H9 (cell line): ENCODE measurements at regions not wholly inside any gene's neighbourhood (a gene's known extent, or its start where the extent isn't known, plus 50 kb on each side); places are given as distances from the start of the nearest gene placed in this dataset.

ENCODE experiments used
- DNase-seq: peaks from one replicate; pipeline ENCODE4 v3.0.0-alpha.2; 2017
- H2AFZ ChIP-seq: one replicate; pipeline ENCODE4 v1.6.1; 2013; ENCODE audit warnings: mild to moderate bottlenecking, low read length, control low read depth, moderate library complexity
- H2AK5ac ChIP-seq: 2 replicates; pipeline ENCODE4 v1.6.1; 2013; ENCODE audit warnings: low read length, control low read depth, mixed read lengths; ENCODE audit not compliant: insufficient read length
- H2BK120ac ChIP-seq: one replicate; pipeline ENCODE4 v1.6.1; 2013; ENCODE audit warnings: low read depth, mild to moderate bottlenecking, low read length, control low read depth, inconsistent platforms; ENCODE audit not compliant: poor library complexity, severe bottlenecking
- H2BK12ac ChIP-seq: 2 replicates; pipeline ENCODE4 v1.6.1; 2013; ENCODE audit warnings: low read length, control low read depth, mixed read lengths, low read depth; ENCODE audit not compliant: insufficient read length
- H2BK15ac ChIP-seq: 2 replicates; pipeline ENCODE4 v1.6.1; 2013; ENCODE audit warnings: low read depth, low read length, control low read depth
- H2BK20ac ChIP-seq: one replicate; pipeline ENCODE4 v1.6.1; 2013; ENCODE audit warnings: low read depth, mild to moderate bottlenecking, low read length, control low read depth, inconsistent platforms; ENCODE audit not compliant: poor library complexity, severe bottlenecking
- H2BK5ac ChIP-seq: 2 replicates; pipeline ENCODE4 v1.6.1; 2013; ENCODE audit warnings: low read length, control low read depth, mixed read lengths; ENCODE audit not compliant: insufficient read length
- H3K14ac ChIP-seq: 2 replicates; pipeline ENCODE4 v1.6.1; 2013; ENCODE audit warnings: low read length, control low read depth; ENCODE audit not compliant: insufficient read depth
- H3K18ac ChIP-seq: 2 replicates; pipeline ENCODE4 v1.6.1; 2013; ENCODE audit warnings: low read depth, mild to moderate bottlenecking, mixed read lengths, low read length, control low read depth; ENCODE audit not compliant: insufficient read length
- H3K23ac ChIP-seq: 2 replicates; pipeline ENCODE4 v1.6.1; 2013; ENCODE audit warnings: low read length, control low read depth, mixed read lengths, low read depth; ENCODE audit not compliant: insufficient read length
- H3K23me2 ChIP-seq: 2 replicates; pipeline ENCODE4 v1.6.1; 2013; ENCODE audit warnings: low read depth, mild to moderate bottlenecking, mixed read lengths, low read length, control low read depth; ENCODE audit not compliant: insufficient read length, poor library complexity, severe bottlenecking
- H3K27ac ChIP-seq: 2 replicates; pipeline ENCODE4 v1.5.1; 2013; ENCODE audit warnings: low read length, control low read depth, mixed read lengths, low read depth; ENCODE audit not compliant: insufficient read length
- H3K27me3 ChIP-seq: 2 replicates; pipeline ENCODE4 v1.6.1; 2013; ENCODE audit warnings: low read length, control low read depth, inconsistent platforms; ENCODE audit not compliant: insufficient read depth
- H3K4ac ChIP-seq: 2 replicates; pipeline ENCODE4 v1.6.1; 2013; ENCODE audit warnings: low read depth, mild to moderate bottlenecking, control low read depth, inconsistent platforms, low read length, moderate library complexity
- H3K4me1 ChIP-seq: 2 replicates; pipeline ENCODE4 v1.6.1; 2013; ENCODE audit warnings: low read length, control low read depth, inconsistent platforms; ENCODE audit not compliant: insufficient read depth
- H3K4me2 ChIP-seq: 2 replicates; pipeline ENCODE4 v1.6.1; 2013; ENCODE audit warnings: low read length, control low read depth, mixed read lengths; ENCODE audit not compliant: insufficient read length, insufficient read depth
- H3K56ac ChIP-seq: 2 replicates; pipeline ENCODE4 v1.6.1; 2013; ENCODE audit warnings: low read depth, mild to moderate bottlenecking, mixed read lengths, low read length, control low read depth; ENCODE audit not compliant: insufficient read length
- H3K79me1 ChIP-seq: 2 replicates; pipeline ENCODE4 v1.6.1; 2013; ENCODE audit warnings: low read depth, mild to moderate bottlenecking, moderate library complexity, low read length, control low read depth, inconsistent platforms; ENCODE audit not compliant: insufficient read depth, poor library complexity, severe bottlenecking
- H3K79me2 ChIP-seq: 2 replicates; pipeline ENCODE4 v1.6.1; 2013; ENCODE audit warnings: low read length, control low read depth, inconsistent platforms; ENCODE audit not compliant: insufficient read depth
- H3K9ac ChIP-seq: 2 replicates; pipeline ENCODE4 v1.6.1; 2013; ENCODE audit warnings: low read length, control low read depth, mixed read lengths; ENCODE audit not compliant: insufficient read length; ENCODE audit errors: extremely low read depth
- H3K9me3 ChIP-seq: one replicate; pipeline ENCODE4 v1.6.1; 2013; ENCODE audit warnings: low read depth, low read length, inconsistent platforms; ENCODE audit not compliant: control insufficient read depth
- H3T11ph ChIP-seq: one replicate; pipeline ENCODE4 v1.6.1; 2013; ENCODE audit warnings: mild to moderate bottlenecking, low read length, control low read depth, inconsistent platforms
- H4K20me1 ChIP-seq: one replicate; pipeline ENCODE4 v1.6.1; 2013; ENCODE audit not compliant: control insufficient read depth, insufficient read length, insufficient read depth
- H4K5ac ChIP-seq: 2 replicates; pipeline ENCODE4 v1.6.1; 2013; ENCODE audit warnings: low read depth, mild to moderate bottlenecking, mixed read lengths, low read length, control low read depth; ENCODE audit not compliant: insufficient read length
- H4K8ac ChIP-seq: replicated peaks from 2 replicates; pipeline ENCODE4 v1.6.1; 2013; ENCODE audit warnings: low read length, control low read depth, mixed read lengths, low read depth; ENCODE audit not compliant: insufficient read length
- H4K91ac ChIP-seq: 2 replicates; pipeline ENCODE4 v1.6.1; 2013; ENCODE audit warnings: low read depth, mild to moderate bottlenecking, moderate library complexity, mixed read lengths, low read length, control low read depth; ENCODE audit not compliant: insufficient read length
- H3K27ac Mint-ChIP-seq, 3 experiments: 2 replicates in 2 of 3; 3 replicates in 1 of 3; pipeline ENCODE4 v1.8.0; 2020 to 2021; ENCODE audit warnings: mixed read lengths in 3 of 3, mild to moderate bottlenecking in 1 of 3, moderate library complexity in 1 of 3
- H3K27me3 Mint-ChIP-seq: 2 replicates; pipeline ENCODE4 v1.8.0; 2021; ENCODE audit warnings: low read depth, mild to moderate bottlenecking, moderate library complexity, mixed read lengths
- H3K36me3 Mint-ChIP-seq, 3 experiments: 2 replicates in 2 of 3; 3 replicates in 1 of 3; pipeline ENCODE4 v1.8.0; 2020 to 2021; ENCODE audit warnings: low read depth in 3 of 3, mixed read lengths in 3 of 3; ENCODE audit not compliant: insufficient read depth in 1 of 3
- H3K4me1 Mint-ChIP-seq, 2 experiments: 2 replicates each; pipeline ENCODE4 v1.8.0; 2020; ENCODE audit warnings: mixed read lengths in 2 of 2
- H3K4me3 Mint-ChIP-seq, 2 experiments: 2 replicates in 1 of 2; 3 replicates in 1 of 2; pipeline ENCODE4 v1.8.0; 2020 to 2021; ENCODE audit warnings: mild to moderate bottlenecking in 2 of 2, mixed read lengths in 2 of 2, moderate library complexity in 1 of 2
- H3K9me3 Mint-ChIP-seq, 2 experiments: 2 replicates in 1 of 2; 3 replicates in 1 of 2; pipeline ENCODE4 v1.8.0; 2020; ENCODE audit warnings: mild to moderate bottlenecking in 2 of 2, mixed read lengths in 2 of 2, moderate library complexity in 1 of 2
- CTCF ChIP-seq: fragments of 200-600 bp; sonication (generic); conservative IDR thresholded peaks from 3 replicates; pipeline ENCODE4 v1.8.0; 2021; ENCODE audit warnings: antibody characterized with exemption, mild to moderate bottlenecking
- WGBS: extraction: QIAGEN DNeasy Blood & Tissue Kit; methylation state at CpG from one replicate; pipeline ENCODE4 v1.1.7; 2013; ENCODE audit warnings: missing lambda C conversion rate, low lambda C conversion rate, mixed read lengths; ENCODE audit not compliant: insufficient read length; ENCODE audit errors: extremely low coverage; 5-methylcytosine and 5-hydroxymethylcytosine counted together

- Histone ChIP-seq H3K9ac (no peak overlapping the region), H3K27me3 (no peaks in the 10 kb centered on the region; the same call in 1 of the 2 replicates), H3K79me2 (no peaks in the 10 kb centered on the region), H4K5ac (no peak overlapping the region), H2BK12ac (no peak overlapping the region), H3K27ac (no peak overlapping the region), H3T11ph (no peak overlapping the region), H2BK120ac (no peak overlapping the region), H3K56ac (no peak overlapping the region), H4K91ac (no peak overlapping the region), H2BK20ac (no peak overlapping the region), H3K79me1 (no peaks in the 10 kb centered on the region), H3K14ac (no peak overlapping the region), H4K20me1 (peaks cover 2% of the 10 kb centered on the region), H2BK5ac (no peak overlapping the region), H3K4me1 (no peaks in the 10 kb centered on the region), H3K4me2 (no peak overlapping the region), H2AK5ac (no peak overlapping the region), H3K4ac (no peak overlapping the region), H3K18ac (no peak overlapping the region), H3K23me2 (no peaks in the 10 kb centered on the region), H3K23ac (no peak overlapping the region), H4K8ac (no peak overlapping the region), H3K9me3 (no peaks in the 10 kb centered on the region), H2AFZ (no peak overlapping the region), H2BK15ac (no peak overlapping the region)
- no CpG with 5 or more reads among the region's 3 CpGs for WGBS
- H3K4me1 Mint-ChIP-seq: peaks cover 0 to 4% of the 10 kb centered on the region in 2 experiments; a peak in 1 of 4 replicates
- peaks cover 0 to 3% of the 10 kb centered on the region in 2 experiments; a peak in 1 of 5 replicates for H3K9me3 Mint-ChIP-seq
- H3K36me3 Mint-ChIP-seq: no peaks in the 10 kb centered on the region
- peaks cover 75% of the 10 kb centered on the region for H3K27me3 Mint-ChIP-seq
- no peak for TF ChIP-seq CTCF
- no peak overlapping the region for H3K27ac Mint-ChIP-seq
- no peak for DNase-seq
- no peak overlapping the region; a peak in 1 of 5 replicates for H3K4me3 Mint-ChIP-seq
Measured at GRCh38 chr2:235134420-235134819, 182.6 kb downstream of the SH3BP4 start.
